CD4-positive, alpha-beta T cell treated with Interferon alpha-2 for 1 hour (primary cell): ENCODE measurements at regions not wholly inside any gene's neighbourhood (a gene's known extent, or its start where the extent isn't known, plus 50 kb on each side); places are given as distances from the start of the nearest gene placed in this dataset.

Source experiments
- DNase-seq, 2 donors: peaks; one replicate each; pipeline ENCODE4 v3.0.0-alpha.2; 2020 to 2022

- no peak for DNase-seq
Observed at GRCh38 chr2:51256736-51257135, 224.8 kb upstream of the NRXN1 start.

GRCh38 chr2:51251356-51251755 lies 219.4 kb upstream of the NRXN1 start:
- DNase-seq: no peak

GRCh38 chr2:51247252-51247805 lies 215.4 kb upstream of the NRXN1 start:
- DNase-seq: no peak

GRCh38 chr2:51243892-51244535 lies 212.1 kb upstream of the NRXN1 start:
- DNase-seq: no peak

- DNase-seq: no peak
Observed at GRCh38 chr2:51237626-51238271, 205.8 kb upstream of the NRXN1 start.

GRCh38 chr2:51232027-51232426 lies 200.1 kb upstream of the NRXN1 start:
- DNase-seq: no peak

GRCh38 chr2:51231071-51231470 lies 199.1 kb upstream of the NRXN1 start:
- DNase-seq: no peak

- DNase-seq: no peak
Observed at GRCh38 chr2:51225377-51225776, 193.4 kb upstream of the NRXN1 start.

- no peak for DNase-seq
Observed at GRCh38 chr2:51224790-51225189, 192.9 kb upstream of the NRXN1 start.

- DNase-seq: no peak
Observed at GRCh38 chr2:51222106-51222505, 190.2 kb upstream of the NRXN1 start.

GRCh38 chr2:51220606-51221005 lies 188.7 kb upstream of the NRXN1 start:
- DNase-seq: no peak

- no peak for DNase-seq
Observed at GRCh38 chr2:51220080-51220479, 188.1 kb upstream of the NRXN1 start.

- no peak for DNase-seq
Observed at GRCh38 chr2:51219468-51219867, 187.5 kb upstream of the NRXN1 start.

- DNase-seq: no peak
Observed at GRCh38 chr2:51218047-51218446, 186.1 kb upstream of the NRXN1 start.

GRCh38 chr2:51213826-51214225 lies 181.9 kb upstream of the NRXN1 start:
- DNase-seq: no peak

GRCh38 chr2:51212374-51212773 lies 180.4 kb upstream of the NRXN1 start:
- no peak for DNase-seq

GRCh38 chr2:51208521-51208920 lies 176.6 kb upstream of the NRXN1 start:
- DNase-seq: no peak

- DNase-seq: no peak
Observed at GRCh38 chr2:51201295-51201694, 169.4 kb upstream of the NRXN1 start.

GRCh38 chr2:51194656-51195055 lies 162.7 kb upstream of the NRXN1 start:
- no peak for DNase-seq

GRCh38 chr2:51170273-51170672 lies 138.3 kb upstream of the NRXN1 start:
- no peak for DNase-seq

- no peak for DNase-seq
Observed at GRCh38 chr2:51165534-51166260, 133.8 kb upstream of the NRXN1 start.

GRCh38 chr2:51158251-51158650 lies 126.3 kb upstream of the NRXN1 start:
- no peak for DNase-seq

GRCh38 chr2:51153236-51153635 lies 121.3 kb upstream of the NRXN1 start:
- DNase-seq: no peak
